EH (cell line): ENCODE measurements at regions not wholly inside any gene's neighbourhood (a gene's known extent, or its start where the extent isn't known, plus 50 kb on each side); places are given as distances from the start of the nearest gene placed in this dataset.
"Not testable (repeated sequence)": the region's sequence is repeated elsewhere in the genome, so short reads cannot be mapped to it uniquely, and the experiment has no call there.

Experiments used
- DNase-seq: peaks from one replicate; pipeline ENCODE4 v3.0.0-alpha.2; 2015; ENCODE audit warnings: low read depth

- no peak for DNase-seq
These were observed 72.1 kb downstream of the AKR1C4 start for GRCh38 chr10:5268743-5269142.

GRCh38 chr10:5269791-5270190 lies 73.2 kb downstream of the AKR1C4 start:
- DNase-seq = no peak

DNA sequence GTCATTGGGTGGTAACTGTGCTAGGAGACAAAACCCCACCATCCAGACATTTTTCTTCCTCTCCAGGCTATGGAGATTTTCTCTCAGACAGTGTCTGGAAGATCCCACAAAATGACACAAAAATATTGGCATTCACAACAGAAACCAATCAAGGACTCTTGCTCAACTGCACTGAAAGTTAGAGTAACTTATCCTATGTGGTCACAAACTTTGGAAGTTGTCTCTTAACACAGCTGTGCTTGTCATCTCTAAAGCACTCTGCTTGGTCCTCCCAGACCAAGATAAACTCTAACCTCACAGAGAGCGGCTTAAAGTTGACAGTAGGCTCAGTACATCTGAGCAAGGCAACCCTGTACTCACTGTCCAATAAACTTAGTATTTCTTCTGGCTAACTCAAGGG lies 74.9 kb downstream of the AKR1C4 start:
- DNase-seq = no peak

GRCh38 chr10:5272065-5272803 lies 75.6 kb downstream of the AKR1C4 start:
- no peak for DNase-seq

- no peak for DNase-seq
These were observed 78.2 kb downstream of the AKR1C4 start for GRCh38 chr10:5274795-5275194.

DNA sequence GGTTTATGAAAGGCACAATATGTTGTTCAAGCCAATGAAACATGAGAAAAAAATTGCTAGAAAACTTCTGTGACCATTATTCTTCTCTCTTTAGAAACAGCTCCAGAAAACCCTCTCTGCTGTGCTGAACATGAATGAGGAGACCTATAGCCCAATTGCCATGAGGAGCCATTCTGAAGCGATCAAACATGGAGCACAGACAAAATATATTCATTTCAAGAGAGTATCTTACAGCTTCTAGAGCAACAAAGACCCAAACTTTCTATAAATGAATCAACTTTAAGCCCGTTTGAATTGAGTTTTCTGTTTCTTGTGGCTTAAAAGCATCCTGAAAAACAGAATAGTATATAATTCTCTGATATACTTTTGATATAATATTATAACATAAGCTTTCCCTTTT lies 83.4 kb upstream of the UCN3 start:
- DNase-seq = no peak

- DNase-seq = no peak
These were observed 82.6 kb upstream of the UCN3 start for GRCh38 chr10:5282137-5282536.

GRCh38 chr10:5283305-5284158 lies 81.2 kb upstream of the UCN3 start:
- peak; percentile 59 for DNase-seq

DNA sequence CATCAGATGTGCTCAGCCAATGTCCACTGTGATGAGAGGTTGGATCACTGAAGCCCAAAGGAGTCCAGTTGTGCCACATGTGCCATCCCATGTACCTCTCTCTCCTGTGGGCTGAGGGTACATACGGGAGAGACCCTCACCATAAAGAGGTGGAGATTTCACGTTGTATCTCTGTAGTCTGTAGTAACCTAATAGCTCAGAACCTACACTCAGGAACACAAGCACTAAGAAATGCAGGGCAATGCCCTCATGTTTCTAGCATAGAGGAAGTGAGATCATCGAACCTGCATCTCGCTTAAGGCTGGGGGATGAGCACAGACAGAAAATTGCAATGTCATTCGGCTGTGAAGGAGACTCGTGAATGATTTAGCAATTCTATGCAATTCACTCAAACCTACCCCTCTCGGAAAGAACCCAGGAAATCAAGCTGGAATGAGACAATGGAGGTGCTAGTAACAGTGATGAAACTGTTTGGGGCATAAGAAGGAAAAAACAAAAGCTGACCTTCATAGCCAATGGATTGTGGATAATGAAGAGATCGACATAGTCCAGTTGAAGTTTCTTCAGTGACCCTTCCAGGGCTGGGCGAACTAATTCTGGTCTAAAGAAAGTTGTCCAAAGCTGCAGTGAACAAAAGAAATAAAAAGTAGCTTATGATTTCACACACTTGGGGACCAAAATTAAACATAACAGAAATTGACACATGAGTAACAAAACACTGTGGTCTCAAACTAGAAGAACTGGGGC lies 80.3 kb upstream of the UCN3 start:
- peak; percentile 79 for DNase-seq

GRCh38 chr10:5285186-5285585 lies 79.6 kb upstream of the UCN3 start:
- no peak for DNase-seq

DNA sequence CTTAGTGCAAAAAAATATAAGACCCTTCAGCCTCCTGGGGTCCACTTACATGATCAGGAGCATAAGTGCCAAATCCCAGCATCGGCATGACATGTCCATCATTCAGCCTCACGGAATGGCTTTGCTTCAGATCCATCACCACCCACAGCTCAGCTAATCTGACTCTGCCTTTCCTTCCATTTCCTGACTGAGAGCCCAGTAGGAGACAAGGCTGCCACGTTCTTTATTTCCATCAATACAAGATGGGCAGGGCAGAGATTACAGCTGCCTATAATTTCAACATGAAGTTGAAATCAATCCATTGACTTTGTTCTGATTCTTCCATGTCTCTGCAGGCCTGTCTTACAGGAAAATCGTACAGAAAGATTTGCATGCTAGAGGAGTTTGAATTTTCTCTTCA lies 76.4 kb upstream of the UCN3 start:
- no peak for DNase-seq

GRCh38 chr10:5289228-5289627 lies 75.5 kb upstream of the UCN3 start:
- not testable (repeated sequence) for DNase-seq

- peak; percentile 91 for DNase-seq
These were observed 73.1 kb upstream of the UCN3 start for GRCh38 chr10:5291501-5292195.

- DNase-seq = no peak
These were observed 72.5 kb upstream of the UCN3 start for GRCh38 chr10:5292196-5292735.

DNA sequence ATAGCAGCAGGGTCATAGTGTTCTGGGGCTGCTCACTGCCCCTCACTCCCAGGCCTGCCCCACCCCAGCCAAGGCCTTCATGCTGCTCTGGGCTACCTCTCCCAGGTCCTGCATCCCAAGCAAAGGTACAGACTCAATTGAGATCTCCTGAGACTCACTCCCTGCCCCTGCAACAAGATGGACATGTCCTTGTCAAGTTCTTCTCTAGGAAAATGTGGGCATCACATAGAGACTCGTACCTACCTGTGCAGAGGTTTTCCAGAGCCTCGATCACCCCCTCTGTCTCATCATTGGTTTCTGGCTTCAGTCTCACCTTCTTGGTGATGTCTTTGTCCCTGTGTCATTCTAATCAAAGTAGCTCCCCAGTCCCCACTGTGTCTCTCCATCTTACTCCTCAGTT lies 71.8 kb upstream of the UCN3 start:
- DNase-seq = not testable (repeated sequence)

DNA sequence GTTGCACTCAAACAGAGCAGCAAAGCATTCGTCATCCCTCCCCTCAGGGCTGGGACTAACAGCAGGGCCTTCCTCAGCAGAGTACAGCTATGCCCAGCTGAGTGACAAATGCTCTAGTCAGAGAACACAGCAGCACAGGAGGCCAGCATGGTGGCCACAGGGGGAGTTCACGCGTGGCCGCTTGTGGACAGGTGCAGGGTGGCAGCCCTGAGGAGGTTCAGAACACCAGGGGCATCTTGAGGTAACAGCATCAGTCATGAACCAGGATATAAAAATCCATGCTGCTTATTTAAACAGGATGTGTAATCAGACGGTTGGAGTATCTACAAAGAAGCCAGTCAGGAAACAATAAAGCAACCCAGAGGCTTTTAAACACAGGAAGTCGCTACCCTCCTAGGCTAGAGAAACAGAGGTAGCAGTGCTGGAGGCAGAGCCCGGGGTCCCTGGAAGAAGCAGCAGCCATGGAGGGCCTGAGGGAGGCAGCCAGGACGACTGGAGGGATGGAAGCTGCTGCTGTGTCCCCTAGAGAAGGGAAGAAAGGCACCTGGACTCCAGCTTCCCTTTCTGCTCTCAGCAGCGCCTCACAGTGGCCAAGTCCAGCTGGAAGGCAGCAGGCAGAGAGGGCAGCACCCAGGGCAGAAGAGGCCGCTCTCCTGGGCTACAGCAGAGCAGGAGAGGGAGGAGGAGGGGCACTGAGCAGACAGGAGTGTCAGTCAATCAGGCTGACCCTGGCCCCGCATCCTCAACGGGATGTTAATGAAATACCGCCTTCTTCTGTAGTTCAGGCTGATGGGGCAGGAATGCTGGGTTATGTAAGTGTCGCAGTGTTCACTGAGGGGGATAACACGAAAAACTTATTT lies 70.8 kb upstream of the UCN3 start:
- peak; percentile 64 for DNase-seq

- DNase-seq = no peak
These were observed 67.3 kb upstream of the UCN3 start for GRCh38 chr10:5297466-5297865.

GRCh38 chr10:5297996-5298395 lies 66.8 kb upstream of the UCN3 start:
- DNase-seq = no peak

DNA sequence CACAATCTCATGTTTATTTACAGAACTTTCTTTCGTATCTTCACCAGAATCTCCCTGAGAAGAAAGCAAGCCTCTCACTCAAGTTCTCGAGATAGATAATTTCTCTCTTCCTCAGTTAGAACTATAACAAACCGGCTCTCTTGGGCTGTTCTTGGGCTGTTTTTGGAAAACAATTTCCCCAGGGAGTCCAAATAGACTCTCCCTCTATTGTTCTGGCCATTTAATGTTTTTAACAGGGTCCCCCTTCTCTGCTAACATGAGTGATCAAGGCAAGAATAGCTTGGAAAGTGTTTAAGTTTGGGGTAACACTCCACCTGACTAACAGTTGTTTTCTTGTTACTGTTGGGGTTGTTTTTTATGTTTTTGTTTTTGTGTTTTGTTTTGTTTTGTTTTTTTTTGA lies 64.8 kb upstream of the UCN3 start:
- no peak for DNase-seq

DNA sequence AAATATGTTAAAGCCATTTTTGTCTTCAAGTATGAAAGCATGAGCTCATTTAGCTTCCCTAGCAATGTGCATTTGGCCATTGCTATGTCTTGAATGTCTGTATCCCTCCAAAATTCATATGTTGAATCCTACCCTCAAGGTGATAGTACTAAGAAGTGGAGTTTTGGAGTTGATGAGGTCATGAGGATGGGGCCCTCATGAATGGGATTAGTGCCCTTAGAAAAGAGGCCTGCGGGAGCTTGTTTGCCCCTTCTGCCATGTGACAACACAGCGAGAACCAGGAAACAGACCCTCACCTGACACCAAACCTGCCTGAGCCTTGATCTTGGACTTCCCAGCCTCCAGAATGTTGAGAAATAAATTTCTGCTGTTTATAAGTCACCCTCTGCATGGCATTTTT lies 61.3 kb upstream of the UCN3 start:
- DNase-seq = no peak

- peak; percentile 70 for DNase-seq
These were observed 59.4 kb upstream of the UCN3 start for GRCh38 chr10:5305374-5305773.
